Inflammatory macrophage treated with lipopolysaccharide for 1 hour (primary cell): ENCODE measurements at regions not wholly inside any gene's neighbourhood (a gene's known extent, or its start where the extent isn't known, plus 50 kb on each side); places are given as distances from the start of the nearest gene placed in this dataset.

Experiments used
- DNase-seq, 2 donors: peaks; one replicate each; pipeline ENCODE4 v3.0.0-alpha.2; 2020 to 2022

- no peak for DNase-seq
Measured at GRCh38 chr4:154086247-154086646, 297.4 kb upstream of the SFRP2 start.

DNA sequence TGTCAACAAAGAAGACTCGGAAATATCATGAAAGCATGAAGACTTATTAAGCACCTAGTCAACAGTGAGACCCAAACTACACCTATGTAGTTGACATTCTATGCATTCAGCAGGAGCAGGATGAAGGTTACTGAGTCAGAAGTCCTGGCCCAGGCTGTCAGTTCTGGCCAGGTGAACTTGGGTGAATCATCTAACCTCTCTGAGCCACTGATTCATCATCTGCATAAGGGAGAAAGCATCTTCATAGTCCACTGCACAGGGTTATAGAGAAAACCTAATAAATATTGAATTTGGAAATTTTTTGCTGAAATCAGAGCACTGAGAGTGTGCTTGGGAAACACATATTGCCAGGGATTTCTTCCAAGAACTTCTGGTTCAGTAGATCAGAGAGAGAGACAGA, 296.0 kb upstream of the SFRP2 start:
- no peak for DNase-seq

DNA sequence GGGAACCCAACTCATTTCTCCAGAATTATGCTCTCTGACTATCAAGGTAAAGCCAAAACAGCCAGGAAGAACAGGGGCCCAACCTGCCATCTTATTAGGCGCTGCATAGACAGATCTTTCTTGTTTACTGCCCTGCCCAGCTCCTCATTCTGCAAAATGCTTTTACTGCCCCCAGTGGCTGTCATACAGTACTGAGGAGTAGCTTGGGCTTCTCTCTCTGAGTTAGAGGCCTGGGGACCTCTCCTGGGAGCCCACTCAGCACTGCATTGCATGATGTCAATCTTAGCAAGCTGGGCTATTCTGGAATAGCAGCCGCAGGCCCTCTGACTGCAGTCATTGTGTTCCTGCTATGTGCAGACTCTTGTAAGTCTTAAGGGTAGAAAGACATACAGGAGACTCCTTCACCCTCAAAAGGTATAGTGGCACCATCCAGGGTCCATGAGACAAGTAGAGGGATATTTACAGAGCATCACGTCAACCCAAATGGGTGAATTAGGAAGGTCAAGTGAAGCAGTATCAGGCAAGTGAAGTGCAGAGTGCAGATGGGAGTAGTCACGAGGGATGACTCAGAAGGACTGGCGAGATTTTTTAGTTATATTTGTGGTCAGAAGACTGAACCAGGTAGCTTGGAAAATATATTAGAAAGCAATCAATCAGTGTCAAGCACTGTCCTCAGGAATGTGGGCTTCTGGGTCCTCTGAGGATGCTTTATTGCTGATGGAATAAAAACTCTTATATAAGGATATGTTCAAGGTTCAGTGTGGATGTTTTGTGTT, 294.1 kb upstream of the SFRP2 start:
- DNase-seq: no peak

DNA sequence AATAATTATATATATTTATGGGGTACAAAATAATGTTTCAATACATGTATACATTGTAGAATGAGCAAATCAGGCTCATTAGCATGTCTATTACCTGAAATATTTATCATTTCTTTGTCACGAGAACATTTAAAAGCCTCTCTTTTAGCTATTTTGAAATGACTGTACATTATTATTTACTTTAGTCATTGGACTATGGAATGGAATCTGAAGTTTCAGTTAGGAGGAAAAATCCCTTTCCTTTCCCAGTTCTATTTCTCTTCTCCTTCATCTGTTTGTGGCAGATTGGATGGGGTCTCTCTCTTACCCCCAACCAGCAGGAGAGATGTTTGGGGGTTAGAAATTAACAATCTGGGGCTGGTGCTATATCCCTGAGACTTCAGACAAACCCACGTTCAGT, 292.5 kb upstream of the SFRP2 start:
- no peak for DNase-seq

- peak in 1 of 2 donors; percentile 18 for DNase-seq
Measured at GRCh38 chr4:154078504-154079350, 289.8 kb upstream of the SFRP2 start.

GRCh38 chr4:154076921-154077320, 288.0 kb upstream of the SFRP2 start:
- DNase-seq: no peak

DNA sequence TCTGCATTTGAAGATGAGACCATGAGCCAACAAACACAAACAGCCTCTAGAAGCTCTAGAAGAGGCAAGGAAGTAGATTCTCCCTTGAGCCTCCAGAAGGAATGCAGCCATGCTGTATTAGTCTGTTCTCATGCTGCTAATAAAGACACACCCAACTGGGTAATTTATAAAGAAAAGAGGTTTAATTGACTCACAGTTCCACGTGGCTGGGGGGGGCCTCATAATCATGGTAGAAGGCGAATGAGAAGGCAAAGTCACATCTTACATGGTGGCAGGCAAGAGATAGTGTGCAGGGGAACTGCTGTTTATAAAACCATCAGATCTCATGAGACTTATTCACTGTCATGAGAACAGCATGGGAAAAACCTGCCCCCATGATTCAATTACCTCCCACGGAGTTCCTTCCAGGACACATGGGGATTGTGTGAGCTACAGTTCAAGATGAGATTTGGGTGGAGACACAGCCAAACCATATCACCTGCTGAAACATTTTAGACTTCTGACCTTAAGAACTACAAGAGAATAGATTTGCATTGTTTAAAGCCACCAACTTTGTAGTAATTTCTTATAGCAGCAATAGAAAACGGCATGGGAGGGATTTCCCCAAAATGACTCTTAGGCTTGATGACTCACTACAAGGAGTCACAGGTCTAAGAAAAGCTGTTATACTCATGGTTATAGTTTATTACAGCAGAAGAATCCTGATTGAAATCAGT, 284.4 kb upstream of the SFRP2 start:
- peak in 1 of 2 donors; percentile 3 for DNase-seq

DNA sequence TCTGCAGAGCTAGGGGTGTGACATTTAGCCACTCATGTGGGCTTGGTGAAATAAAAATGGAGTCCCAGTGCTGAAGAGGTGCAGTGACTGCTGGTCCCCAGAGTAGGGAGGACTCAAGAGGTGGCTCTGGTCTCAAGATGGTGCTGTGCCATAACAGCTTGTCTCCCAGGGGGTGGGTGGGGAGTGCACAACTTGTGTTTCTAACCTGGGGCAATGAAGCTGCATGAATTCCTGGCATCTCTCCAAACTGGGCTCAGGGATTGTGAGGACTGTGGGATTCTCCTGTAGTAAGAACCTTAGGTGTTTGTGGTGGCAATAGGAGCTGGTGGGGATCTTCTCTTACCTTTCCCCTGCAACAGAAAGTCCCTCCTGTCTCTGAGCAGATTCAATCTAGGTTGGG, 278.9 kb upstream of the SFRP2 start:
- no peak for DNase-seq

DNA sequence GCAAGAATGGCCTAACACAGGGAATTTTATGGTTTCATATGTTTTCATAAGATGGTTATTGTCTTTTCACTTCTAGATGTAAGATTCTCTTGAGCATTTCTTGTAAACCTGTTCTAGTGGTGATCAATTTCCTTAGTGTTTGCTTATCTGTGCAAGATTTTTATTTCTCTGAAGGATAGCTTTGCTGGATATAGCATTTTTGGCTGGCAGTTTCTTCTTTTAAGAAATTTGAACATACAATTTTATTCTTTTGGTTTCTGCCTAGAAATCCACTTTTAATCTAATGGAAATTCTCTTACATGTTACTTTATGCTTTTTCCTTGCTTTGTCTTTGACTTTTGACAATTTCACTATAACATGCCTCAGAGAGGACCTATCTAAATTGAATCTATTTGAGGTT, 276.5 kb upstream of the SFRP2 start:
- DNase-seq: no peak

DNA sequence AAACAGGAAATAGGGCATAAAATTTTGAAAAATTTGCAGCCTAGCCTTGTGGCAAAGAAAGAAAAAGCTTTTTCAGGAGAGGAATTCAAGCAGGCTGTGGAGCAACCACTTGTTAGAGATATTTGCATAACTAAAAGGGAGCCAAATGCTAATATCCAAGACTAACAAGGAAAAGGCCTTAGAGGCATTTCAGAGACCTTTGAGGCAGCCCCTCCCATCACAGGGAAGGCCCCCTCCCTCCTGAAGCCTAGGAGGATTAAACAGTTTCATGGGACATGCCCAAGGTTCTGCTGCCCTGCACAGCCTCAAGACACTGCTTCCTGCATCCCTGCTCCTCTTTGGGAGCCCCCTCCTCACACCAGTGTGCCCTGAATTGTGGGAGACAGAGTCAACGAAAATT, 275.4 kb upstream of the SFRP2 start:
- no peak for DNase-seq

DNA sequence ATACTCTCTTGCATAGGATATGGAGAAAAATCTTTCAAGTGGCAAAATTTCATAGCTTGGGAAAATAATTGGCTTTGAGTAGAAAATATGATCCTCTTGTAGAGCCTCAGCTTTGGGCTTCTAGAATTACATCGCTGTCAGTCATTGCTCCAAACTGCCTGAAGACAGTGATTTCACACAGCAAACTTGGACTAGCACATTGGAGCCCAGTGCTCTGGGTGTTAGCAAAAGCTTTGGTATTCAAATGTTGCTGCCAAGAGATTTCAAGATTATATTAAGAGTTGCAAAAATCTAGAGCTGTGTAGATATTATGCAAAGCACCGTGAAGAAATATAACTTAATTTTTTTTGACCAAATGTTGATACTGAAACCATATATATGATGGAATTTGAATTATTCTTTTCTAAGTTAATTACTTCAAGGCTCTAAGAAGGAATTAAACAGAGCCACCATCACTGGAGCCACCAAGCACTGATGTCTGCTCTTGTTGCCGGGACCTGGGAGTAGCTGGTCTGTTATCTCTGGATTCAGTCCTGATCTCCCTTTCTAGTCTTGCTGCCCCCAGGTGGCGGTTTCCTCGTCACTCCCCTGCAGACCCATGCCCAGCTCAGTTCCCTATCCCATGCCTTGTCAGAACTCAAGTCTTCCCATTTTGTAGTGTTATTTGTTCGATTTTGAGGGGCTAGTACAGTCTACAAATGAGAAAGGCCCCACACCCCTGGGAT, 260.7 kb upstream of the SFRP2 start:
- no peak for DNase-seq

DNA sequence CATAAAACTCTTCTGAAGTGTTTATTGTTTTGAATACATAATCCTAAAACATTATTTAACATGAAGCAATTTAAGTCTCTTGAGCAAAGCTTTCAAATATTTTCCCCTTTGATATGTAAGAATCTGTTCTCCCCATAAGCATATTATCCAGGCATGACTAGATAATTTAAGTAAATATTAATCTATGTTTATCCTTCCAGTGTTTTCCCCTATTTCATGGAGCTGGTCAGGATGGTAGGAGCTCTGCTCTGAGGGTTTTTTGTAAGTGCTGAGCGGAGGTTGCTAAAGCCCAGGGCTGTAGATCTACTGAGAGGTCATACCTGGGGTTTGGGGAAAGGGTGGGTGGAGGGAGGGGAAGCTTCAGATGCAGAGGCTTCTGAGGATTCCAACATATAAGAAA, 258.9 kb upstream of the SFRP2 start:
- no peak for DNase-seq

GRCh38 chr4:154044742-154045485, 256.0 kb upstream of the SFRP2 start:
- DNase-seq: no peak

DNA sequence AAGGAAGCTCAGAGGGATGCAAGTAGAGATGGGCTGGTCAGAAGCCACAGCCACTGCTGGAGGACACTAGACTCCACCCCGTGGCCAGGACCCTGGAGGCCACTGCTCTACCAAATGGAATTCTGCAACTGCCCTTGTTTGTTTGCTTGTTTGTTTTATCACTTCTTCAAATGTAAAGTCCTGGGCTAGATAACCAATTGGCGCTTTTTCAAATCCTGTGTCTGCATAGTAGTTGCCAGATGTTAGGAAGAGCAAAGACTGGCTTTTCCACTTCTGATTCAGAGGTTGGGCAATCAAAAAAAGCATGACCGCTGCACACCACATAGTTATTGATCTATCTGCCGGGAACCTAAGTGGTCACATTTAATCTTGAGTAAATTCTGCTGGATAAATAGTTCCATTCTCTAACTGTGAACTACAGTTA, 255.2 kb upstream of the SFRP2 start:
- DNase-seq: no peak

- DNase-seq: no peak
Measured at GRCh38 chr4:154041640-154042039, 252.8 kb upstream of the SFRP2 start.

DNA sequence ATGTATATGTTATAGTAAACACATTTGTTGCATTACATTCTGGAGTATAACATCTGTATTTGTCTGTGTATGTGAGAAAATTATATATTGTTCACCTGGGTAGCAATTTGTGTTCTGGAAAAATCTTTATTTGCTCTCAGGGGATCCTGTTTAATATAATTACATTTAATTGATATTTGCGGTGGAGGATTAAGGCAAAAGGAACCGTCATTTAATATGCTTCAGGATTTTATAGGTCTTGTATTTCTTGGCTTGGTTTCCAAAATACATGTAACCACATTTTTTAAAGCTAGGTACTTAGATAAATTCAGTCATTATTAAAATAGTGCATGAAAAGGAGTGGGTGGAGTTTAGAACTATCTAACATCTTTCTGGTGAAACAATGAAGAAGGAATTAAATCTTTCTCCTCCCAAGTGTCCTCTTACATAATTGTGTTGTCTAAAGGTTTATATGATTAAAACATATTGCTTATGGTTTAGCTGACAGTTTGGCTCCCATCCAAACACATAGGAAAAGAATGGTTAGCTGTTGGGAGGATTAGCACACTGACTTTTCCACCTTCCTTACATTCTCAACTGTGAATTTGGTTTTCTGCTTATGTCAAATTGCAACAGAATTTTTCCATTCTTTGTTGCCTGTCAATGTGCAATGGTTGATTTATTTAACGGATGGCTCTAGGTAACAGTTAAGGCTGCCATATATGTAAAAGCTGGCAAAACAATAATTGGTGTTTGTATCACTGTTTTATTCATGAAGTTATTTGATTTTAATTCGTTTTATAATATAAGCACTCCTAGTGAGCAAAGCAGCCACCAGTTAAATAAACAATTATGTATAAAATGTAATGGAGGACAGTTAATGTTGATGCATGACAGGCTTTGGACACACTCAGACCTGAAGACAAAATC, 250.8 kb upstream of the SFRP2 start:
- DNase-seq: no peak

DNA sequence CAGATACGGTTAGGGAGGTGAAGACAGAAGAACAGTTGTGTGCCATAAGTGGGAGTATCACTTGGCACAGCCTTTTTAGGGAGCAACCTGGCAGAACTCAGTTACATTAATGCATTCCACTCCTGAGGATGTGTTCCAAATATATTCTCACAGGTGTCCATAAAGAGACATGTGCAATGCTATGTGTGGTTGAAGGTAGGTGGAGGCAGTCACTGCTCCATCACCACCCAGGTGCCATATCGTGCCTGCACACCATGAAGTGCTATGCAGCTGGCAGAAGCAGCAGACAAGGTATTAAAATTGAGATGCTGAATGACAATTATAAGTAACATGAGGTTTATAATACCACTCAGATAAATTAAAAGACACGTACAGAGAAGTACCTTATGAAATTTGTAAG, 248.0 kb upstream of the SFRP2 start:
- no peak for DNase-seq

DNA sequence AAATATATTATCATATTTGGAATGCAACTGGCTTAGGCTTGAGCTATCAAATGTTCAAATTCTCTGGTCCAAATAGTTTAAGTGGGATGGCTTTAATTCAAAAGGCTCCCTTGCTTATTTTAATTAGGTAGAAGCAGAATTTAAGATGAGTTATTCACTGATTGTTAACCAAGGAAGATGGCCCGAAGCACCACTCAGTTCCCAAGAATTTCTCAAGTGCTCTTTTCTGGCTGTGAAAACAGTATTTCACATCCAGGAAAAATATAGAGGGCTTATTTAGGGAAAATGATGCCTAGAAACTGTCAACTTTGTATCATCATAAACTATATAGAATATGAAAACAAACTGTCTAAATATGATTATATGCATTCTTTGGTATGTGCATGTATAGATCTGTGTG, 246.5 kb upstream of the SFRP2 start:
- DNase-seq: no peak

- DNase-seq: no peak
Measured at GRCh38 chr4:154033921-154034320, 245.0 kb upstream of the SFRP2 start.

- no peak for DNase-seq
Measured at GRCh38 chr4:154032914-154033313, 244.0 kb upstream of the SFRP2 start.

DNA sequence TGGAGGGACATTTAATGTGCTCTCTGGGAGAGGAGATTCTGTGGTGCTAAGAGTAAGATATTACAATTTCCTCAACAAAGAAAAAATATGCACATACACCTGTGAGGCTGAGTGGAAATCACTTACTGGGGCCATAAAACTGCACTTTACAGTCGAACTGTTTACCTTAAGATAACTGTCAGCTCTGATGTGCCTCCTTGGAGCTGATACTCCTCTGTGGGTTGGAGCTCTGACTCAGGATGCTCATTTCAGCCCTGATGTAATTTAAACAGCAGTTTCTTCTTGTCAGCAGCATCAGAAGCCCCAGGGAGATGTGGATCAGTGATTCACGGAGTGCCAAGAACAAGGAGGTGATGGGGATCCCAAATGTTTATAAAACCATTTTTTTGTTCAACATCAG, 241.9 kb upstream of the SFRP2 start:
- no peak for DNase-seq
